Mucosa of rectum (tissue), 2 donors: ENCODE measurements at regions not wholly inside any gene's neighbourhood (a gene's known extent, or its start where the extent isn't known, plus 50 kb on each side); places are given as distances from the start of the nearest gene placed in this dataset.
"Not testable (repeated sequence)": the region's sequence is repeated elsewhere in the genome, so short reads cannot be mapped to it uniquely, and the experiment has no call there.

Experiments used
- H3K27ac ChIP-seq, 2 donors: one replicate each; pipeline ENCODE4 v1.7.0; 2013; ENCODE audit warnings: inconsistent platforms in 2 of 2, low read depth in 2 of 2, low read length in 2 of 2
- H3K27me3 ChIP-seq, 2 donors: one replicate each; pipeline ENCODE4 v1.7.0; 2013; ENCODE audit warnings: low read length in 2 of 2; ENCODE audit not compliant: control insufficient read depth in 2 of 2, insufficient read depth in 2 of 2
- H3K36me3 ChIP-seq, 2 donors: one replicate each; pipeline ENCODE4 v1.7.0; 2013; ENCODE audit warnings: low read length in 2 of 2; ENCODE audit not compliant: control insufficient read depth in 2 of 2, insufficient read depth in 2 of 2
- H3K4me1 ChIP-seq, 2 donors: one replicate each; pipeline ENCODE4 v1.7.0; 2013; ENCODE audit warnings: low read length in 2 of 2, mild to moderate bottlenecking in 1 of 2; ENCODE audit not compliant: control insufficient read depth in 2 of 2, insufficient read depth in 2 of 2
- H3K4me3 ChIP-seq, 2 donors: one replicate each; pipeline ENCODE4 v1.7.0; 2013; ENCODE audit warnings: low read length in 2 of 2
- H3K9ac ChIP-seq, 2 donors: one replicate each; pipeline ENCODE4 v1.7.0; 2013; ENCODE audit warnings: low read length in 2 of 2, low read depth in 1 of 2, mild to moderate bottlenecking in 1 of 2
- H3K9me3 ChIP-seq, 2 donors: one replicate each; pipeline ENCODE4 v1.7.0; 2013; ENCODE audit warnings: low read length in 2 of 2; ENCODE audit not compliant: control insufficient read depth in 2 of 2
- donor health status: healthy.
- donor health status: Normal muscosa, but diverticular disease.

GRCh38 chr9:29564564-29564963 lies 1991.3 kb upstream of the C9orf72 start:
- Histone ChIP-seq H3K4me3 (no peak overlapping the region), H3K27me3 (no peaks in the 10 kb centered on the region), H3K4me1 (no peaks in the 10 kb centered on the region), H3K9ac (no peak overlapping the region), H3K36me3 (no peaks in the 10 kb centered on the region), H3K27ac (no peak overlapping the region), H3K9me3 (peaks cover 0 to 2% of the 10 kb centered on the region in 2 donors)

DNA sequence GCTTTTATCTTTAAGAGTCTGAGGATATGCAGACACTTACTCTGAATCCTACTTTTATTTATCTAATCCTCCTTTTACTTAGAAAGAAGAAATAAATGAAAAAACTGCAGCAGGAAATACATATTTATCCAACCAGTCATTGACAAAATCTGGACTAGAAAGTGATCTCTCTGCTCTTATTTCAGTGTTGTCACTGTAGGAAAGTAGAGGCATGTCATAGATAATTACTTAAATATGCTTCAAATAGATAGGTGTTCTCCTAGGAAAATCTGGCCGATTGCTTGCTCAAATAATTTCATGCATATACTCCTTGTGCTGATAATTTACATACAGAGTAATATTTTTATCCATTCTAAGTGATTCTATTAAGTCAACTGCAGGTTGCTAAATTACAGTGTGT lies 2001.9 kb upstream of the C9orf72 start:
- no peaks in the 10 kb centered on the region for H3K36me3 ChIP-seq
- no peaks in the 10 kb centered on the region for H3K9me3 ChIP-seq
- no peaks in the 10 kb centered on the region for H3K4me1 ChIP-seq
- no peak overlapping the region for H3K9ac ChIP-seq
- no peak overlapping the region for H3K27ac ChIP-seq
- H3K27me3 ChIP-seq: no peaks in the 10 kb centered on the region
- H3K4me3 ChIP-seq: no peak overlapping the region

- H3K36me3 ChIP-seq: no peaks in the 10 kb centered on the region
- no peak overlapping the region for H3K9ac ChIP-seq
- no peaks in the 10 kb centered on the region for H3K4me1 ChIP-seq
- no peak overlapping the region for H3K27ac ChIP-seq
- no peak overlapping the region for H3K4me3 ChIP-seq
- H3K27me3 ChIP-seq: no peaks in the 10 kb centered on the region
- no peaks in the 10 kb centered on the region for H3K9me3 ChIP-seq
These were observed 2015.1 kb upstream of the C9orf72 start for GRCh38 chr9:29588361-29588760.

DNA sequence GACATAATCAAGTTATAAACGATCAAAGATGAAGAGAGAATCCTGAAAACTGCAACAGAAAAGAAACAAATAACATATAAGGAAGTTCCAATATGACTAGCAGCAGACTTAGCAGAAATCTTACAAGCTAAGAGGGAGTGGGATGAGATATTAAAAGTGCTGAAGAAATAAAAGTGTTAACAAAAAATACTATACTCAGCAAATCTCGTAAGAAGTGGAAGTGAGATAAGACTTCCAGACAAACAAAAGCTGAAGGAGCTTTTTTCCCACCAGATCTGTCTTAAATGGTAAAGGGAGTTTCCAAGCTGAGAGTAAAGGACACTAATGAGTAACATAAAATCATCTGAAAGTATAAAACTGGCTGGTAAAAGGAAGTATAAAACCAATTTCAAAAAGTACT lies 2036.0 kb upstream of the C9orf72 start:
- H3K36me3 ChIP-seq: no peaks in the 10 kb centered on the region
- no peaks in the 10 kb centered on the region for H3K27me3 ChIP-seq
- H3K9me3 ChIP-seq: no peaks in the 10 kb centered on the region
- no peak overlapping the region for H3K4me3 ChIP-seq
- no peaks in the 10 kb centered on the region for H3K4me1 ChIP-seq
- no peak overlapping the region for H3K9ac ChIP-seq
- H3K27ac ChIP-seq: no peak overlapping the region

GRCh38 chr9:29613773-29614172 lies 2040.5 kb upstream of the C9orf72 start:
- Histone ChIP-seq H3K9me3 (no peaks in the 10 kb centered on the region), H3K27ac (no peak overlapping the region)

GRCh38 chr9:29616844-29617243 lies 2043.6 kb upstream of the C9orf72 start:
- H3K9me3 ChIP-seq: no peaks in the 10 kb centered on the region
- H3K27ac ChIP-seq: no peak overlapping the region
- no peak overlapping the region for H3K9ac ChIP-seq
- no peaks in the 10 kb centered on the region for H3K4me1 ChIP-seq
- H3K36me3 ChIP-seq: no peaks in the 10 kb centered on the region
- H3K4me3 ChIP-seq: no peak overlapping the region
- no peaks in the 10 kb centered on the region for H3K27me3 ChIP-seq

More at GRCh38 chr9:29613773-29614172, 2040.5 kb upstream of the C9orf72 start:
- H3K9ac ChIP-seq: no peak overlapping the region
- no peaks in the 10 kb centered on the region for H3K36me3 ChIP-seq
- H3K4me1 ChIP-seq: no peaks in the 10 kb centered on the region
- no peaks in the 10 kb centered on the region for H3K27me3 ChIP-seq
- no peak overlapping the region for H3K4me3 ChIP-seq

DNA sequence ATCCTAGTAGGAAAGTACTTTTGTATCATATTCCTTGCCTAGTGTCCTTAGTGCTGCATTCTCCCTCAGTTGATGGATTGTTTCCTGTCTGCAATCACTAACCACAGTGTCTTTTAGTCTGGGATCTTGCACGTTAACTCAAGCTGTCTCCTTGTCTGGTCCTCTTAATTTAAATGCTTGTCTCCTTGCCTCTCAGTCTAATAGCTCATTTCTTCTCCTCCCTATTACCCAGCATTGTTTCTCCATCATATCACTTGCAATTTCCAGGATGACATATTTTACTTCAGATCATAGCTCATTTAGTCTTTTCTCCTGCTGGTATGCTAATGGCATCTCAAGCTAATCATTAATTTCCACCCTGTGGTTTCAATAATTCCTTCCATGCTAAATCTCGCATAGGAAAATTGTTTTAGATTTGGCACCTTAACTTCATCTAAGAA lies 2052.0 kb upstream of the C9orf72 start:
- no peaks in the 10 kb centered on the region for H3K9me3 ChIP-seq
- H3K27ac ChIP-seq: no peak overlapping the region
- H3K4me1 ChIP-seq: no peaks in the 10 kb centered on the region
- no peak overlapping the region for H3K4me3 ChIP-seq
- H3K36me3 ChIP-seq: no peaks in the 10 kb centered on the region
- no peak overlapping the region for H3K9ac ChIP-seq
- no peaks in the 10 kb centered on the region for H3K27me3 ChIP-seq

GRCh38 chr9:29625931-29626330 lies 2052.7 kb upstream of the C9orf72 start:
- Histone ChIP-seq H3K36me3 (no peaks in the 10 kb centered on the region), H3K9ac (no peak overlapping the region), H3K27ac (no peak overlapping the region), H3K27me3 (no peaks in the 10 kb centered on the region), H3K9me3 (no peaks in the 10 kb centered on the region), H3K4me1 (no peaks in the 10 kb centered on the region), H3K4me3 (no peak overlapping the region)

DNA sequence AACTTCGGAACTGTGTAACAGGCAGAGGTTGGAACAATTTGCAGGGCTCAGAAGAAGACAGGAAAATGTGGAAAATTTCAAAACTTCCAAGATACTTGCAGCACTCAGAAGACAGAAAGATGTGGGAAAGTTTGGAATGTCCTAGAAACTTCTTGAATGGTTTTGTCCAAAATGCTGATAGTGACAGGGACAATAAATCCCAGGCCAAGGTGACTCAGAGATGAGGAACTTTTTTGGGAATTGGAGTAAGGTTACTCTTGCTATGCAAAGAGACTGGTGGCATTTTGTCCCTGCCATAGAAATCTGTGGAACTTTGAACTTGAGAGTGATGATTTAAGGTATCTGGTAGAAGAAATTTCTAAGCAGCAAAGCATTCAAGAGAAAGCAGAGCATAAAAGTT lies 2055.6 kb upstream of the C9orf72 start:
- H3K27ac ChIP-seq, H3K4me3 ChIP-seq, H3K9me3 ChIP-seq, H3K36me3 ChIP-seq, H3K9ac ChIP-seq, H3K4me1 ChIP-seq, H3K27me3 ChIP-seq: not testable (repeated sequence)

DNA sequence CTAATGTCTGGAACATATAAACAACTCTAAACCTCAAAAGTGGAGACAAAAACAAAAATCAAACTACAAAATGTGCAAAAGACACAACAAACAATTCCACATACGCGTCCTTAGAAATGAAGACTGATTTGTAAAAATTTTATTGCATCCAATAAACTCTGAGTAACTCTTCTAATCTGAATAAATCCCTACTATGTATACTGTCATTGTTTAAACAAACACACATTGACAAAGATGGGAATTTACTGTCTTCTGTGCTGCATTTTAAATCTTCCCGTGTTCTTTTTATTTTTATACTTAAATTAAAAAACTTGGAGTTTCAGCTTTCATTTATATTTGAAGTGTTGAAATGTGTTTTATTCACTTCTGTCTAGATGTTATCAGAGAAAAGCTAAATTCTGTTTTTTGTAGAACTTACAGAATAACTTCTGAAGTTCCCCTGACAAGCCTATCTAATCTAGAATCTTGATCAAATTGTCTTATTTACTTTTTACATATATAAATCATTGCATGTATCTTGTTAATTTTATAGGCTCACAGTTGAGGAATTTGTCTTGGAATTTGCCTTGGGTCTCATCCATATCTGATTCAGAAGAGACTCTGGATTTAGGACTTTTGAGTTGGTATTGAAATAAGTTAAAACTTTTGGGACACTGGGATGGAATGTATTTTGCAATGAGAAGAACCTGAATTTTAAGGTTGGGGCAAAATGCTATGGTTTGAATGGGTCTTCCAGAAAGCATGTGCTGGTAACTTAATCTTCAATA lies 2064.4 kb upstream of the C9orf72 start:
- H3K27ac ChIP-seq: no peak overlapping the region
- H3K27me3 ChIP-seq: no peaks in the 10 kb centered on the region
- no peaks in the 10 kb centered on the region for H3K4me1 ChIP-seq
- H3K9ac ChIP-seq: no peak overlapping the region
- no peaks in the 10 kb centered on the region for H3K36me3 ChIP-seq
- no peak overlapping the region for H3K4me3 ChIP-seq
- no peaks in the 10 kb centered on the region for H3K9me3 ChIP-seq
